MV-4-11 (cell line): ENCODE measurements at regions not wholly inside any gene's neighbourhood (a gene's known extent, or its start where the extent isn't known, plus 50 kb on each side); places are given as distances from the start of the nearest gene placed in this dataset.

ENCODE experiments used
- DNase-seq: peaks from one replicate; lab custom pipeline; 2025; lab: John Stamatoyannopoulos, UW

GRCh38 chr11:131232261-131232660 lies 138.2 kb upstream of the NTM start:
- DNase-seq, result no peak

GRCh38 chr11:131234221-131234620 lies 136.2 kb upstream of the NTM start:
- no peak for DNase-seq

GRCh38 chr11:131235328-131236298 lies 134.8 kb upstream of the NTM start:
- DNase-seq, result no peak

GRCh38 chr11:131240421-131240820 lies 130.0 kb upstream of the NTM start:
- DNase-seq, result no peak

- no peak for DNase-seq
Observed at GRCh38 chr11:131242476-131243000, 127.9 kb upstream of the NTM start.

- no peak for DNase-seq
Observed at GRCh38 chr11:131246156-131246555, 124.3 kb upstream of the NTM start.

GRCh38 chr11:131246663-131247062 lies 123.8 kb upstream of the NTM start:
- peak; percentile 15 for DNase-seq

GRCh38 chr11:131248588-131248987 lies 121.8 kb upstream of the NTM start:
- DNase-seq, result no peak

- no peak for DNase-seq
Observed at GRCh38 chr11:131253142-131253655, 117.2 kb upstream of the NTM start.

GRCh38 chr11:131253656-131254151 lies 116.7 kb upstream of the NTM start:
- no peak for DNase-seq

- no peak for DNase-seq
Observed at GRCh38 chr11:131254254-131254653, 116.2 kb upstream of the NTM start.

GRCh38 chr11:131274233-131274632 lies 96.2 kb upstream of the NTM start:
- no peak for DNase-seq

- no peak for DNase-seq
Observed at GRCh38 chr11:131275580-131275979, 94.8 kb upstream of the NTM start.

GRCh38 chr11:131278472-131278871 lies 91.9 kb upstream of the NTM start:
- DNase-seq, result no peak

- DNase-seq, result no peak
Observed at GRCh38 chr11:131279654-131280384, 90.6 kb upstream of the NTM start.

GRCh38 chr11:131281316-131281715 lies 89.1 kb upstream of the NTM start:
- DNase-seq, result no peak

GRCh38 chr11:131284041-131284440 lies 86.4 kb upstream of the NTM start:
- no peak for DNase-seq

GRCh38 chr11:131288521-131289091 lies 81.8 kb upstream of the NTM start:
- no peak for DNase-seq

- DNase-seq, result no peak
Observed at GRCh38 chr11:131290185-131290584, 80.2 kb upstream of the NTM start.

- DNase-seq, result no peak
Observed at GRCh38 chr11:131295986-131296385, 74.4 kb upstream of the NTM start.

GRCh38 chr11:131297441-131297840 lies 73.0 kb upstream of the NTM start:
- no peak for DNase-seq
